DMS79 treated with DMSO at 0.1 percent for 48 hours (cell line): ENCODE measurements at regions not wholly inside any gene's neighbourhood (a gene's known extent, or its start where the extent isn't known, plus 50 kb on each side); places are given as distances from the start of the nearest gene placed in this dataset.

ENCODE experiments used
- DNase-seq: peaks from one replicate; lab custom pipeline; 2025; lab: John Stamatoyannopoulos, UW

- no peak for DNase-seq
These were observed 304.5 kb downstream of the OTOL1 start for GRCh38 chr3:161800985-161801559.

- DNase-seq, result no peak
These were observed 321.5 kb downstream of the OTOL1 start for GRCh38 chr3:161818106-161818505.

- DNase-seq, result no peak
These were observed 325.0 kb downstream of the OTOL1 start for GRCh38 chr3:161821591-161821990.

- no peak for DNase-seq
These were observed 325.7 kb downstream of the OTOL1 start for GRCh38 chr3:161822291-161822690.

GRCh38 chr3:161823910-161824309, 327.3 kb downstream of the OTOL1 start:
- DNase-seq, result no peak

GRCh38 chr3:161838021-161838420, 341.4 kb downstream of the OTOL1 start:
- no peak for DNase-seq

- no peak for DNase-seq
These were observed 351.8 kb downstream of the OTOL1 start for GRCh38 chr3:161848376-161848775.

- DNase-seq, result no peak
These were observed 355.4 kb downstream of the OTOL1 start for GRCh38 chr3:161851941-161852566.

GRCh38 chr3:161852744-161853143, 356.1 kb downstream of the OTOL1 start:
- no peak for DNase-seq

GRCh38 chr3:161854232-161854771, 357.7 kb downstream of the OTOL1 start:
- no peak for DNase-seq

- no peak for DNase-seq
These were observed 362.4 kb downstream of the OTOL1 start for GRCh38 chr3:161859057-161859456.

- no peak for DNase-seq
These were observed 363.4 kb downstream of the OTOL1 start for GRCh38 chr3:161859865-161860450.

- DNase-seq, result no peak
These were observed 367.2 kb downstream of the OTOL1 start for GRCh38 chr3:161863775-161864174.

GRCh38 chr3:161866176-161866575, 369.6 kb downstream of the OTOL1 start:
- DNase-seq, result no peak

- DNase-seq, result no peak
These were observed 378.9 kb downstream of the OTOL1 start for GRCh38 chr3:161875483-161875882.

- no peak for DNase-seq
These were observed 382.9 kb downstream of the OTOL1 start for GRCh38 chr3:161879470-161879869.

GRCh38 chr3:161884830-161885229, 388.2 kb downstream of the OTOL1 start:
- no peak for DNase-seq

GRCh38 chr3:161890147-161890625, 393.6 kb downstream of the OTOL1 start:
- no peak for DNase-seq

GRCh38 chr3:161893972-161894371, 397.4 kb downstream of the OTOL1 start:
- no peak for DNase-seq

- no peak for DNase-seq
These were observed 398.0 kb downstream of the OTOL1 start for GRCh38 chr3:161894657-161895056.

GRCh38 chr3:161905520-161906132, 409.0 kb downstream of the OTOL1 start:
- DNase-seq, result no peak

- DNase-seq, result no peak
These were observed 417.3 kb downstream of the OTOL1 start for GRCh38 chr3:161913786-161914389.
